Fibroblast of skin of abdomen (primary cell): ENCODE measurements at regions not wholly inside any gene's neighbourhood (a gene's known extent, or its start where the extent isn't known, plus 50 kb on each side); places are given as distances from the start of the nearest gene placed in this dataset.
A peak's percentile ranks its signal among the peaks of the same experiment; 100 is the strongest.
"Not testable (repeated sequence)": the region's sequence is repeated elsewhere in the genome, so short reads cannot be mapped to it uniquely, and the experiment has no call there.

Experiments
- DNase-seq: peaks from one replicate; pipeline ENCODE4 v3.0.0-alpha.2; 2013

GRCh38 chr11:116333001-116333535, 439.7 kb downstream of the BUD13 start:
- DNase-seq = no peak

- DNase-seq = no peak
Observed at GRCh38 chr11:116332391-116332790, 440.4 kb downstream of the BUD13 start.

GRCh38 chr11:116331381-116331780, 441.4 kb downstream of the BUD13 start:
- no peak for DNase-seq

- DNase-seq = no peak
Observed at GRCh38 chr11:116330439-116331185, 442.2 kb downstream of the BUD13 start.

- DNase-seq = no peak
Observed at GRCh38 chr11:116329354-116330090, 443.3 kb downstream of the BUD13 start.

GRCh38 chr11:116328851-116329250, 443.9 kb downstream of the BUD13 start:
- DNase-seq = no peak

GRCh38 chr11:116328391-116328790, 444.4 kb downstream of the BUD13 start:
- no peak for DNase-seq

GRCh38 chr11:116326146-116326545, 446.6 kb downstream of the BUD13 start:
- DNase-seq = no peak

GRCh38 chr11:116325247-116325646, 447.5 kb downstream of the BUD13 start:
- DNase-seq = no peak

- not testable (repeated sequence) for DNase-seq
Observed at GRCh38 chr11:116324077-116324476, 448.7 kb downstream of the BUD13 start.

GRCh38 chr11:116317212-116317611, 455.6 kb downstream of the BUD13 start:
- DNase-seq = no peak

GRCh38 chr11:116314006-116314405, 458.8 kb downstream of the BUD13 start:
- no peak for DNase-seq

GRCh38 chr11:116312570-116313391, 460.0 kb downstream of the BUD13 start:
- peak; percentile 75 for DNase-seq

- DNase-seq = no peak
Observed at GRCh38 chr11:116311206-116311605, 461.6 kb downstream of the BUD13 start.

GRCh38 chr11:116310698-116311097, 462.1 kb downstream of the BUD13 start:
- DNase-seq = no peak

- peak; percentile 89 for DNase-seq
Observed at GRCh38 chr11:116310226-116310625, 462.6 kb downstream of the BUD13 start.

- DNase-seq = peak; percentile 10
Observed at GRCh38 chr11:116309446-116309845, 463.3 kb downstream of the BUD13 start.

GRCh38 chr11:116302756-116303155, 470.0 kb downstream of the BUD13 start:
- DNase-seq = no peak

- no peak for DNase-seq
Observed at GRCh38 chr11:116301141-116301540, 471.6 kb downstream of the BUD13 start.

GRCh38 chr11:116300232-116300631, 472.6 kb downstream of the BUD13 start:
- DNase-seq = no peak

- peak; percentile 48 for DNase-seq
Observed at GRCh38 chr11:116294630-116295029, 478.2 kb downstream of the BUD13 start.

- DNase-seq = no peak
Observed at GRCh38 chr11:116287866-116288265, 484.9 kb downstream of the BUD13 start.

GRCh38 chr11:116285026-116285425, 487.8 kb downstream of the BUD13 start:
- no peak for DNase-seq
